AG04450 (cell line): ENCODE measurements at regions not wholly inside any gene's neighbourhood (a gene's known extent, or its start where the extent isn't known, plus 50 kb on each side); places are given as distances from the start of the nearest gene placed in this dataset.

Experiments
- CTCF ChIA-PET: fragments of 300-600, 350-600 bp; formaldehyde crosslinking; extraction: SDS; loops from one replicate; lab custom pipeline; 2022; ENCODE audit warnings: antibody characterized with exemption, inconsistent platforms; lab: Charles Lee
- POLR2A ChIA-PET: fragments of 350-600 bp; formaldehyde crosslinking; extraction: SDS; loops from one replicate; lab custom pipeline; 2021; ENCODE audit warnings: antibody characterized with exemption, inconsistent platforms; lab: Yijun Ruan, JAX
- DNase-seq: peaks from one replicate; pipeline ENCODE4 v3.0.0-alpha.2; 2011; ENCODE audit warnings: low read depth, low spot score
- H3K27ac ChIP-seq: one replicate; pipeline ENCODE4 v1.5.1; 2012; ENCODE audit warnings: low read depth, low read length, control low read depth
- H3K27me3 ChIP-seq: one replicate; pipeline ENCODE4 v1.6.0; 2012; ENCODE audit warnings: low read length; ENCODE audit not compliant: control insufficient read depth, insufficient read depth
- H3K4me3 ChIP-seq: 2 replicates; pipeline ENCODE4 v1.5.1; 2011; ENCODE audit warnings: mild to moderate bottlenecking, low read depth, low read length, control low read depth
- H3K9me3 ChIP-seq: 2 replicates; pipeline ENCODE4 v1.5.1; 2012; ENCODE audit warnings: low read length; ENCODE audit not compliant: control insufficient read depth, insufficient read depth
- TF ChIP-seq, protein P1 (sequence below): IDR thresholded peaks from 2 replicates; pipeline ENCODE4 v1.5.1; 2011; ENCODE audit warnings: low read depth, low read length, control low read depth, inconsistent platforms

DNA sequence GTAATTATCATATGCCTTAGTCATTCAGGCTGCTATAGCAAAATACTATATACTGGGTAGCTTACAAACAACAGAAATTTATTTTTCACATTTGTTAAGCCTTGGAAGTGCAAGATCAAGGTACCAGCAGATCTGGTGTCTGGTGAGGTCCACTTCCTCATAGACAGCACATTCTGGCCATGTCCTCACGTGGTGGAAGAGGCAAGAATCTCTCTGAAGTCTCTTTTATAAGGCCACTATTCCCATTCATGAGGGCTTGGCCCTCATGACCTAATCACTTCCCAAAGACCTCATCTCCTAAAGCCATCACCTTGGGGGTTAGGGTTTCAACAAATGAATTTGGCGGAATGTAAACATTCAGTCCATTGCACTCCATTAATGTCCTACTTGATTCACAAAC is 137.5 kb upstream of the C1GALT1 start:
- ChIA-PET POLR2A (no interaction called here), CTCF (no interaction called here)
- no peak overlapping the region for H3K27ac ChIP-seq
- H3K27me3 ChIP-seq: no peaks in the 10 kb centered on the region
- TF ChIP-seq, protein P1, sequence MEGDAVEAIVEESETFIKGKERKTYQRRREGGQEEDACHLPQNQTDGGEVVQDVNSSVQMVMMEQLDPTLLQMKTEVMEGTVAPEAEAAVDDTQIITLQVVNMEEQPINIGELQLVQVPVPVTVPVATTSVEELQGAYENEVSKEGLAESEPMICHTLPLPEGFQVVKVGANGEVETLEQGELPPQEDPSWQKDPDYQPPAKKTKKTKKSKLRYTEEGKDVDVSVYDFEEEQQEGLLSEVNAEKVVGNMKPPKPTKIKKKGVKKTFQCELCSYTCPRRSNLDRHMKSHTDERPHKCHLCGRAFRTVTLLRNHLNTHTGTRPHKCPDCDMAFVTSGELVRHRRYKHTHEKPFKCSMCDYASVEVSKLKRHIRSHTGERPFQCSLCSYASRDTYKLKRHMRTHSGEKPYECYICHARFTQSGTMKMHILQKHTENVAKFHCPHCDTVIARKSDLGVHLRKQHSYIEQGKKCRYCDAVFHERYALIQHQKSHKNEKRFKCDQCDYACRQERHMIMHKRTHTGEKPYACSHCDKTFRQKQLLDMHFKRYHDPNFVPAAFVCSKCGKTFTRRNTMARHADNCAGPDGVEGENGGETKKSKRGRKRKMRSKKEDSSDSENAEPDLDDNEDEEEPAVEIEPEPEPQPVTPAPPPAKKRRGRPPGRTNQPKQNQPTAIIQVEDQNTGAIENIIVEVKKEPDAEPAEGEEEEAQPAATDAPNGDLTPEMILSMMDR: no peak
- H3K4me3 ChIP-seq: no peak overlapping the region
- H3K9me3 ChIP-seq: no peaks in the 10 kb centered on the region
- no peak for DNase-seq

DNA sequence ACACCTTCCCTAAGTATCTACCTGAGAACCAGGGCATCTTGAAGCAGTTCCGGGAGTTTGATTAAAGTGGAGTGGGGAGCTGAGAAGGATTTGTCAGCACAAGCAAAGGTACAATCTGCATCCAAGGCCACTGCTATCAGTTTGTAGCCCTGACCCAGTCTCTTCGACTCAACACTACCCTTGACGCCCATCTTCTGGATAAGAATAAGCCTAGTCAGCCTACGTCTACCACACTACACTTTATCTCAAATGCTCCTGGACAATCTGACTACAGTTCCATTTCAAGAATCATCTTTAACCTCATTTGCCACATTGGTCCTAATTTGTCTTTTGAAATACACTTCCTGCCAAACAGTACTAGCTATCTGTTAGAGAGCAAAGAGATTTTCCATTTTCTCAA is 134.1 kb upstream of the C1GALT1 start:
- ChIA-PET POLR2A (no interaction called here), CTCF (no interaction called here)
- no peak for DNase-seq
- Histone ChIP-seq H3K27me3 (no peaks in the 10 kb centered on the region), H3K9me3 (peaks cover 6% of the 10 kb centered on the region), H3K27ac (no peak overlapping the region), H3K4me3 (no peak overlapping the region)
- TF ChIP-seq, protein P1: no peak

DNA sequence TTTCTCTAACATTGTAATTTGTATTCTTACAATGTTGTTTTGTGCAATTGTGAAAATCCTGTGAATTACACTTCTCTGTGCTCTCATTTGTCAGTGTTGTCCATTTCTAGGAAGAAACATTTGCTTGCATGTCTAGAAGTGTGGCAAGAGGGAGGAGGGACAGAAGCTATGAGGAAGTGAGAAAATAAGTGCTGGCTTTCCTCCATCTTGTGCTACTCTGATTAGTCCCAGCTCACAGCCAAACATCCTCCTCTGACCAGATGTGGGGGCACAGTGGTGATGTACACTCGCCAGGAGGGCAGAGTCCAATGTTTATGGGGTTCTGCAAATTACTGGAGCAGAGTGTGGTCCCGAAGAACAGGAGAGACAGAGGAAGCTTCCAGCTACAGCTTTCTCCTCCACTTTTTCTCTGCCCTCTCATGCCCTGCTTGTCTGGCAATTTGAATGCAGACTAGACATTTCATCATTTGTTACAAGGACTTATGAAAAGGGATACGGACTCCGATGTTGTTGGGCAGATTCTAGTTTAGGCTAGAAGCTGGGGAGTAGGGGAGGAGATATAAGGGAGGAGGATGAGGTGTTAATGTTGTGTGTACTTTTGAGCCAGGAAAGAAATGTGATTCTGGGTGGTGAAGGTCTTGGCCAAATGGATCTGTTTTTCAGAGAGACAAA is 131.0 kb upstream of the C1GALT1 start:
- TF ChIP-seq, protein P1: no peak
- POLR2A ChIA-PET: no interaction called here
- DNase-seq: no peak
- H3K27ac ChIP-seq: no peak overlapping the region
- CTCF ChIA-PET: no interaction called here
- H3K27me3 ChIP-seq: no peaks in the 10 kb centered on the region
- peaks cover 6% of the 10 kb centered on the region for H3K9me3 ChIP-seq
- no peak overlapping the region for H3K4me3 ChIP-seq

DNA sequence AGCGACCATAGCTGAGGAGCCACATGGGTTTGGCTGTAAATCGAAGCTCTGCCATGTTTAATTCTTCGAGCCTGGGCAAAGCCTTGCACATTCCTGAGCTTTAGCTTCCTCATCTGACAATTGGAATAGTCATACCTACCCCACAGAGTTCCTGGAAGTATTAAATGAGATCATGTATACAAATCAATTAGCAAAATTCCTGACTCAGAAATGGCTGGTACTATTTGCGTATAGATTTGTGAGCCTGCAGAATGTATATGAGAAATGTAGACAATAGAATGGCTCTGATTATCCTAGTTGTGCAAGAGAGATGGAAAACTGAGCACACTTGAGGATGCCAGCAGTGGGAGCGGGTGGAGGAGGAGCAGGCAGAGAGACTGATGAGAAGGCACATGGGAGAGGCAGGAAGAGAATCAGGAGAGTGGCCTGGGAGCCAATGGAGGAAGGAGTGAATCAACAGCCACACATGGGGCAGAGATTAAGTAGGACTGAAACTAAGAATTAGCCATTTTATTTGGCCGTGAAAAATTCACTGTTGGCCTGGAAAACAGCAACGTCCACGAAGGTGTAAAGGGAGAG is 128.0 kb upstream of the C1GALT1 start:
- no peaks in the 10 kb centered on the region for H3K27me3 ChIP-seq
- POLR2A ChIA-PET: no interaction called here
- CTCF ChIA-PET: no interaction called here
- H3K9me3 ChIP-seq: peaks cover 9% of the 10 kb centered on the region
- DNase-seq: no peak
- H3K4me3 ChIP-seq: no peak overlapping the region
- no peak overlapping the region for H3K27ac ChIP-seq
- TF ChIP-seq, protein P1: no peak

DNA sequence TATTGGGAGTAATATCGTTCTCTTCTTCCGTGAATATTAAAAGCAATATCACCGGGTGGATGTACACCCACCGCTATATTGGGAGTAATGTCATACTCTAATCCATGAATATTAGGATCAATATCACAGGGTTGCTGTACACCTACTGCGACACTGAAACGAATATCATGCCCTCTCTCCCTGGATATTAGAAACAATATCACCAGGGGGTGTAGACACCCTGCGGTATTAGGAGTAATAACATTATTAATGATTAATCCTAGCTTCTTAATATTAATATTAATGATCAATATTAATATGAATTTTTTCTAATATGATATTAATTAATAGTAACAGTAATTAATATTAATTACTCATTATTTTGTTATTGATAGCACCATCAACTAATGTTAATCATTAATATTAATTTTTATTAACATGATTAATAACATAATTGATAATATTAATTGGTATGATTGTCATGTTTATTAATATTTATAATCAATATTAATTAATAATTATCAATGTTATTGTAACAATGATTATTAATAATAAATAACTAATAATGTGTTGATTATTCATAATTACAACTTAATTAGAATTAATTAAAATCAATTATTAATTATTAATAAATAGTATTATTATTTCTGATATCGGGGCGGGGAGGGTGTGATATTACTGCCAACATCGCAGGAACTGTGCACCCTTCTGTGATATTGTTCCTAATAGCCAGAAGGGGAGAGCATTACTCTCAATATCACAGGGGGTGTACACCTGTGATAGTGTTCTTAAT is 121.3 kb upstream of the C1GALT1 start:
- no peak overlapping the region for H3K4me3 ChIP-seq
- DNase-seq: no peak
- ChIA-PET CTCF (no interaction called here), POLR2A (no interaction called here)
- no peak overlapping the region for H3K27ac ChIP-seq
- H3K27me3 ChIP-seq: no peaks in the 10 kb centered on the region
- TF ChIP-seq, protein P1: no peak
- H3K9me3 ChIP-seq: peaks cover 3% of the 10 kb centered on the region
